OCI-LY1 (cell line): ENCODE measurements at regions not wholly inside any gene's neighbourhood (a gene's known extent, or its start where the extent isn't known, plus 50 kb on each side); places are given as distances from the start of the nearest gene placed in this dataset.

ENCODE experiments used
- H2AFZ ChIP-seq: fragments of 200-600 bp; sonication (generic), shearing (Covaris generic); 2 replicates; pipeline ENCODE4 v1.6.0; 2014; ENCODE audit warnings: antibody characterized with exemption, mild to moderate bottlenecking, low read length
- H3F3A ChIP-seq: fragments of 200-600 bp; sonication (generic), shearing (Covaris generic); 2 replicates; pipeline ENCODE4 v1.6.0; 2014; ENCODE audit warnings: mild to moderate bottlenecking, antibody characterized with exemption, low read length, moderate library complexity; ENCODE audit not compliant: insufficient read depth
- H3K27ac ChIP-seq: fragments of 200-600 bp; sonication (generic); 2 replicates; pipeline ENCODE4 v1.5.1; 2014; ENCODE audit warnings: low read length, mixed run types, mild to moderate bottlenecking, low read depth; ENCODE audit not compliant: poor library complexity, severe bottlenecking
- H3K27me3 ChIP-seq: fragments of 200-600 bp; sonication (generic); 2 replicates; pipeline ENCODE4 v1.6.0; 2014; ENCODE audit warnings: antibody characterized with exemption, mild to moderate bottlenecking, low read length, moderate library complexity; ENCODE audit not compliant: insufficient read depth
- H3K36me3 ChIP-seq: fragments of 200-600 bp; sonication (generic); 2 replicates; pipeline ENCODE4 v1.6.1; 2014; ENCODE audit warnings: mild to moderate bottlenecking, antibody characterized with exemption, low read length, moderate library complexity, mixed read lengths; ENCODE audit not compliant: insufficient read depth
- H3K4me1 ChIP-seq: fragments of 200-600 bp; sonication (generic); 2 replicates; pipeline ENCODE4 v1.5.1; 2014; ENCODE audit warnings: mild to moderate bottlenecking, low read length, moderate library complexity; ENCODE audit not compliant: insufficient read depth, severe bottlenecking
- H3K4me2 ChIP-seq: fragments of 200-600 bp; sonication (generic), shearing (Covaris generic); 2 replicates; pipeline ENCODE4 v1.6.1; 2014; ENCODE audit warnings: low read length
- H3K4me3 ChIP-seq: fragments of 200-600 bp; sonication (generic); 2 replicates; pipeline ENCODE4 v1.5.1; 2014; ENCODE audit warnings: low read length, low read depth, mild to moderate bottlenecking, mixed read lengths; ENCODE audit not compliant: poor library complexity, severe bottlenecking
- H3K79me2 ChIP-seq: fragments of 200-600 bp; shearing (Covaris generic); 2 replicates; pipeline ENCODE4 v1.6.1; 2016; ENCODE audit warnings: mixed run types, low read length, mixed read lengths; ENCODE audit not compliant: insufficient read depth
- H3K9ac ChIP-seq: fragments of 200-600 bp; sonication (generic), shearing (Covaris generic); 2 replicates; pipeline ENCODE4 v1.6.1; 2014; ENCODE audit warnings: mild to moderate bottlenecking, low read length, mixed read lengths
- H3K9me2 ChIP-seq: fragments of 200-600 bp; sonication (generic), shearing (Covaris generic); 2 replicates; pipeline ENCODE4 v1.6.1; 2014; ENCODE audit warnings: low read depth, mild to moderate bottlenecking, low read length, mixed read lengths
- H3K9me3 ChIP-seq: fragments of 200-600 bp; shearing (Covaris generic); 2 replicates; pipeline ENCODE4 v1.6.1; 2014; ENCODE audit warnings: low read length, mixed read lengths
- H4K20me1 ChIP-seq: fragments of 200-600 bp; sonication (generic), shearing (Covaris generic); 2 replicates; pipeline ENCODE4 v1.6.0; 2016; ENCODE audit warnings: mild to moderate bottlenecking, low read length; ENCODE audit not compliant: insufficient read depth
- EZH2 ChIP-seq: fragments of 200-600 bp; sonication (generic), shearing (Covaris generic); IDR thresholded peaks from 2 replicates; pipeline ENCODE4 v1.8.0; 2017; ENCODE audit warnings: borderline replicate concordance, mixed run types, mild to moderate bottlenecking, antibody characterized with exemption, low read length, moderate library complexity, mixed read lengths
- TF ChIP-seq, protein P1 (sequence below): fragments of 200-600 bp; sonication (generic), shearing (Covaris generic); IDR thresholded peaks from 2 replicates; pipeline ENCODE4 v1.5.1; 2017; ENCODE audit warnings: mild to moderate bottlenecking, antibody characterized with exemption, low read length, moderate library complexity, mixed read lengths

DNA sequence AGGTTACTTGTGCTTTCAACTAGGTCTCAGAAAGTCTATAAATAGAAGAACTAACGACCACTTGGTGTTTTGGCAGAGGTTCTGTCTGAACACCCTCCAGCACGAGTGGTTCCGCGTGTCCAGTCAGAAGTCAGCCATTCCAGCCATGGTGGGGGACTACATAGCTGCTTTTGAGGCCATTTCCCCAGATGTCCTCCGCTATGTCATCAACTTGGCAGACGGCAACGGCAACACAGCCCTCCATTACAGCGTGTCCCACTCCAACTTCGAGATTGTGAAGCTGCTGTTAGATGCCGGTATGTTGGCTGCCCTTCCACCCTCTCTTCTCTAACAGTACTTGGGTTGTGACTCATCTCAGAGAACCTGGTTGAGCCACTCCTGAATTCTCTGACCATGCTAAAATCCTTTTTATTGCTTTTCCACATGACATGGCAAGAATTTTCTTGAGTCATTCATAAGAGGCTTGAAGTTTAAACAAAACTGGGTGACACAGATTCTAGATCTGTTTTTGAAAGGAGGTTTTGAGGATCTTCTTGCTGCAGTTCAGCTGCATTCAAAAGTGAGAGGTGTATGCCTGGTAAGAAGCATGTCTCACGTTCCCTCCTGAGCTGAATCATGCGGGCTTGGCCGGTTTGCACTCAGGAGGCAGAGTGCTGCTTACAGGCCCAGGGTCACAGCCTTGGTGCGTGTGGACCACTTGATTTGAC lies 103.1 kb upstream of the DMRT1 start:
- no peaks in the 10 kb centered on the region for H4K20me1 ChIP-seq
- no peaks in the 10 kb centered on the region for H3F3A ChIP-seq
- no peak overlapping the region for H3K4me3 ChIP-seq
- no peaks in the 10 kb centered on the region for H3K9me3 ChIP-seq
- no peak overlapping the region for H2AFZ ChIP-seq
- no peaks in the 10 kb centered on the region for H3K4me1 ChIP-seq
- no peak for TF ChIP-seq EZH2
- TF ChIP-seq, protein P1, sequence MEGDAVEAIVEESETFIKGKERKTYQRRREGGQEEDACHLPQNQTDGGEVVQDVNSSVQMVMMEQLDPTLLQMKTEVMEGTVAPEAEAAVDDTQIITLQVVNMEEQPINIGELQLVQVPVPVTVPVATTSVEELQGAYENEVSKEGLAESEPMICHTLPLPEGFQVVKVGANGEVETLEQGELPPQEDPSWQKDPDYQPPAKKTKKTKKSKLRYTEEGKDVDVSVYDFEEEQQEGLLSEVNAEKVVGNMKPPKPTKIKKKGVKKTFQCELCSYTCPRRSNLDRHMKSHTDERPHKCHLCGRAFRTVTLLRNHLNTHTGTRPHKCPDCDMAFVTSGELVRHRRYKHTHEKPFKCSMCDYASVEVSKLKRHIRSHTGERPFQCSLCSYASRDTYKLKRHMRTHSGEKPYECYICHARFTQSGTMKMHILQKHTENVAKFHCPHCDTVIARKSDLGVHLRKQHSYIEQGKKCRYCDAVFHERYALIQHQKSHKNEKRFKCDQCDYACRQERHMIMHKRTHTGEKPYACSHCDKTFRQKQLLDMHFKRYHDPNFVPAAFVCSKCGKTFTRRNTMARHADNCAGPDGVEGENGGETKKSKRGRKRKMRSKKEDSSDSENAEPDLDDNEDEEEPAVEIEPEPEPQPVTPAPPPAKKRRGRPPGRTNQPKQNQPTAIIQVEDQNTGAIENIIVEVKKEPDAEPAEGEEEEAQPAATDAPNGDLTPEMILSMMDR: no peak
- H3K9me2 ChIP-seq: no peaks in the 10 kb centered on the region
- no peaks in the 10 kb centered on the region for H3K79me2 ChIP-seq
- H3K4me2 ChIP-seq: no peak overlapping the region
- no peak overlapping the region for H3K27ac ChIP-seq
- peaks cover 49% of the 10 kb centered on the region for H3K36me3 ChIP-seq
- no peak overlapping the region for H3K9ac ChIP-seq
- H3K27me3 ChIP-seq: no peaks in the 10 kb centered on the region

DNA sequence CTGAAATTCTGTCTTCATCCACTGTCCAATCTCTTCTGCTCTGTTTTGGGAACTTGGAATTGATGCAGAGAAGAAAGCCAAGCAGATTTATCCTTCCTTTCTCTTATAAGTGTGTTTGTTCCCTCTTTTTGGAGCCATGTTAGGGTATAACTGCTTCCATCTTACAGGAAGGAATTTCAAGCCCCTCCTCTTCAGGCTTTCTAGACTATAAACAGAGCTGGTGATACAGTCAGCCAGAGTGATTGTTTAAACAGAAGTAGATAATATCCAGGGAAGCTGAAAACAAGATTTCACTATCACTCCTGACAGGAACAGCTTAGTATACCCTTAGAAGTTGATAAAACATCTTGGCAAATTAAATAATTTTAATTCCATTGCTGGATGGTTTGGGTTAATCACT lies 102.1 kb upstream of the DMRT1 start:
- H3K9me3 ChIP-seq: no peaks in the 10 kb centered on the region
- H3K4me2 ChIP-seq: no peak overlapping the region
- no peak overlapping the region for H3K4me3 ChIP-seq
- H3K9ac ChIP-seq: no peak overlapping the region
- H4K20me1 ChIP-seq: no peaks in the 10 kb centered on the region
- TF ChIP-seq, protein P1: no peak
- no peak for TF ChIP-seq EZH2
- H3K27me3 ChIP-seq: no peaks in the 10 kb centered on the region
- peaks cover 52% of the 10 kb centered on the region for H3K36me3 ChIP-seq
- no peak overlapping the region for H2AFZ ChIP-seq
- no peak overlapping the region for H3K27ac ChIP-seq
- H3K4me1 ChIP-seq: no peaks in the 10 kb centered on the region
- no peaks in the 10 kb centered on the region for H3K79me2 ChIP-seq
- no peaks in the 10 kb centered on the region for H3K9me2 ChIP-seq
- no peaks in the 10 kb centered on the region for H3F3A ChIP-seq

DNA sequence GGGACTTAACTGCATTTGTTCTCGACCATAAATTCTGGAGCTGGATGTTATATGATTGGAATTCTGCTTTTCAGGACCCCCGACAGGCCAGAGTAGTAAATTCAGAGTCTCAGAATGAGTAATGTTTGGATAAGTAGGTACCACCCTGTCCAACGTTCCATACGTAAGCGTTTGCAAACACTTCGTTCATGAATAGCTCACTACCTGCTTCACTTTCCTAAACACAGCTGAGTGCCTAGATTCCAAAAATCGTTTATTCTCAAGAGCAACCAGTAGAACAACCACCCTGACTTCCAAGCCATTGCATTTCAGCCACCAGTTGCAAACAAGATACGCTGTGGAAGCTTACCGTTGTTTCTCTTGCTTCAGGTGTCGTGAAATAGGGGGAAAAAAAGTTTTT lies 101.3 kb upstream of the DMRT1 start:
- H3K27ac ChIP-seq: no peak overlapping the region
- no peaks in the 10 kb centered on the region for H3K9me3 ChIP-seq
- no peak overlapping the region for H3K9ac ChIP-seq
- H3K79me2 ChIP-seq: no peaks in the 10 kb centered on the region
- no peaks in the 10 kb centered on the region for H3K9me2 ChIP-seq
- H3K27me3 ChIP-seq: no peaks in the 10 kb centered on the region
- no peak overlapping the region for H3K4me3 ChIP-seq
- H4K20me1 ChIP-seq: no peaks in the 10 kb centered on the region
- TF ChIP-seq EZH2: no peak
- TF ChIP-seq, protein P1: no peak
- no peak overlapping the region for H2AFZ ChIP-seq
- no peaks in the 10 kb centered on the region for H3K4me1 ChIP-seq
- peaks cover 53% of the 10 kb centered on the region for H3K36me3 ChIP-seq
- no peak overlapping the region for H3K4me2 ChIP-seq
- H3F3A ChIP-seq: no peaks in the 10 kb centered on the region
